ENCODE measurements at regions not wholly inside any gene's neighbourhood (a gene's known extent, or its start where the extent isn't known, plus 50 kb on each side); places are given as distances from the start of the nearest gene placed in this dataset.

DNA sequence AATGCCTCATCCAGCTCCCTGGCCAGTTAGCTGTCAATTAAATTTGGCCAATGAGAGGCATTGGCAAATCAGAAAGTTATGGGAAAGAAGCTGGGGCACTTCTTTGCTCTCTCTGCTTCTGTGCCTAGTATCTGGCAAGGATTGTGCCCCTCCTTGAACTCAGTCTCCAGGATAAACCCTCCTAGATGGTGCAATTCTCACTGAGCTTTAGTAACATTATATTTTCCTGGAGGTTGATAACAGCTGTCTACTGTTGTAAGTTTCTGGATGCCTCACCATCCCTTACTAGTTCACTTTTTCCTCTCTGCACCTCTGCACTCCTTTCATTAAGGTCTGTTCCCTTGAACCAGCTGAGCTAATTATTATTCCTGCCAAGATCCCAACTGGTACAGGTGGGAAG lies 329.5 kb downstream of the MFSD1 start:
- TF ChIP-seq EZH2phosphoT487 (IDR thresholded peaks at IDR 0.05; ENCODE audit: borderline replicate concordance, low read length), result no peak
- TF ChIP-seq, protein P1, sequence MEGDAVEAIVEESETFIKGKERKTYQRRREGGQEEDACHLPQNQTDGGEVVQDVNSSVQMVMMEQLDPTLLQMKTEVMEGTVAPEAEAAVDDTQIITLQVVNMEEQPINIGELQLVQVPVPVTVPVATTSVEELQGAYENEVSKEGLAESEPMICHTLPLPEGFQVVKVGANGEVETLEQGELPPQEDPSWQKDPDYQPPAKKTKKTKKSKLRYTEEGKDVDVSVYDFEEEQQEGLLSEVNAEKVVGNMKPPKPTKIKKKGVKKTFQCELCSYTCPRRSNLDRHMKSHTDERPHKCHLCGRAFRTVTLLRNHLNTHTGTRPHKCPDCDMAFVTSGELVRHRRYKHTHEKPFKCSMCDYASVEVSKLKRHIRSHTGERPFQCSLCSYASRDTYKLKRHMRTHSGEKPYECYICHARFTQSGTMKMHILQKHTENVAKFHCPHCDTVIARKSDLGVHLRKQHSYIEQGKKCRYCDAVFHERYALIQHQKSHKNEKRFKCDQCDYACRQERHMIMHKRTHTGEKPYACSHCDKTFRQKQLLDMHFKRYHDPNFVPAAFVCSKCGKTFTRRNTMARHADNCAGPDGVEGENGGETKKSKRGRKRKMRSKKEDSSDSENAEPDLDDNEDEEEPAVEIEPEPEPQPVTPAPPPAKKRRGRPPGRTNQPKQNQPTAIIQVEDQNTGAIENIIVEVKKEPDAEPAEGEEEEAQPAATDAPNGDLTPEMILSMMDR (IDR thresholded peaks at IDR 0.05; ENCODE audit: low read depth, low read length, poor library complexity, severe bottlenecking), result no peak

All from DOHH2 (cell line).